Endodermal cell (in vitro differentiated cells): ENCODE measurements at regions not wholly inside any gene's neighbourhood (a gene's known extent, or its start where the extent isn't known, plus 50 kb on each side); places are given as distances from the start of the nearest gene placed in this dataset.

Experiments
- DNase-seq: peaks from one replicate; pipeline ENCODE4 v3.0.0-alpha.2; 2017
- H3K27ac ChIP-seq: 2 replicates; pipeline ENCODE4 v1.5.1; 2013; ENCODE audit warnings: mild to moderate bottlenecking, low read depth, low read length, moderate library complexity
- H3K27me3 ChIP-seq: 2 replicates; pipeline ENCODE4 v1.6.1; 2013; ENCODE audit warnings: mild to moderate bottlenecking, low read length, moderate library complexity; ENCODE audit not compliant: insufficient read depth, control insufficient read depth, poor library complexity, severe bottlenecking
- H3K36me3 ChIP-seq: 2 replicates; pipeline ENCODE4 v1.7.0; 2013; ENCODE audit warnings: mild to moderate bottlenecking, low read length, moderate library complexity; ENCODE audit not compliant: control insufficient read depth, insufficient read depth
- H3K4me1 ChIP-seq: one replicate; pipeline ENCODE4 v1.7.0; 2013; ENCODE audit warnings: low read length; ENCODE audit not compliant: control insufficient read depth, insufficient read depth
- H3K4me3 ChIP-seq: 2 replicates; pipeline ENCODE4 v1.5.1; 2013; ENCODE audit warnings: mild to moderate bottlenecking, low read length, moderate library complexity
- H3K9ac ChIP-seq: 2 replicates; pipeline ENCODE4 v1.6.1; 2013; ENCODE audit warnings: mild to moderate bottlenecking, low read length, moderate library complexity; ENCODE audit not compliant: poor library complexity, severe bottlenecking; ENCODE audit errors: extremely low read depth
- H3K9me3 ChIP-seq: 2 replicates; pipeline ENCODE4 v1.6.1; 2013; ENCODE audit warnings: mild to moderate bottlenecking, low read length, moderate library complexity; ENCODE audit not compliant: control insufficient read depth
- H3K27ac Mint-ChIP-seq: 2 replicates; pipeline ENCODE4 v1.8.0; 2020; ENCODE audit warnings: mixed read lengths
- H3K27me3 Mint-ChIP-seq: 2 replicates; pipeline ENCODE4 v1.8.0; 2021; ENCODE audit warnings: mild to moderate bottlenecking, mixed read lengths; ENCODE audit not compliant: insufficient read depth
- H3K36me3 Mint-ChIP-seq: 2 replicates; pipeline ENCODE4 v1.8.0; 2020; ENCODE audit warnings: low read depth, mixed read lengths
- H3K4me1 Mint-ChIP-seq: 2 replicates; pipeline ENCODE4 v1.8.0; 2020; ENCODE audit warnings: mixed read lengths
- H3K4me3 Mint-ChIP-seq: 2 replicates; pipeline ENCODE4 v1.8.0; 2020; ENCODE audit warnings: mild to moderate bottlenecking, moderate library complexity, mixed read lengths
- H3K9me3 Mint-ChIP-seq: 2 replicates; pipeline ENCODE4 v1.8.0; 2020; ENCODE audit warnings: mild to moderate bottlenecking, mixed read lengths
- CTCF ChIP-seq: fragments of 200-600 bp; sonication (generic); conservative IDR thresholded peaks from 2 replicates; pipeline ENCODE4 v1.5.0; 2021; ENCODE audit warnings: antibody characterized with exemption, mild to moderate bottlenecking
- WGBS, 2 experiments: methylation state at CpG; one replicate each; pipeline versions ENCODE4 v1.1.5 to v1.1.7; 2013; ENCODE audit warnings: missing lambda C conversion rate in 2 of 2, mixed read lengths in 1 of 2; ENCODE audit not compliant: insufficient coverage in 1 of 2, insufficient read length in 1 of 2; 5-methylcytosine and 5-hydroxymethylcytosine counted together

GRCh38 chr11:129249351-129249750, 57.2 kb upstream of the ARHGAP32 start:
- H3K27me3 Mint-ChIP-seq, result no peaks in the 10 kb centered on the region
- H3K4me1 Mint-ChIP-seq, result peaks cover 48% of the 10 kb centered on the region
- H3K4me3 ChIP-seq, result no peak overlapping the region
- H3K36me3 ChIP-seq, result peaks cover 3% of the 10 kb centered on the region
- no peaks in the 10 kb centered on the region for H3K27me3 ChIP-seq
- no peak overlapping the region for H3K9ac ChIP-seq
- H3K9me3 ChIP-seq, result no peaks in the 10 kb centered on the region
- WGBS, 2 experiments, result 80 to 88% methylated on average over 1 to 4 of the region's 4 CpGs
- H3K4me1 ChIP-seq, result peaks cover 27% of the 10 kb centered on the region
- no peak overlapping the region for H3K27ac Mint-ChIP-seq
- H3K27ac ChIP-seq, result no peak overlapping the region
- DNase-seq, result no peak
- H3K36me3 Mint-ChIP-seq, result peaks cover 6% of the 10 kb centered on the region
- TF ChIP-seq CTCF, result no peak
- H3K9me3 Mint-ChIP-seq, result no peaks in the 10 kb centered on the region
- no peak overlapping the region for H3K4me3 Mint-ChIP-seq

GRCh38 chr11:129248618-129249017, 56.5 kb upstream of the ARHGAP32 start:
- H3K4me3 Mint-ChIP-seq, result no peak overlapping the region
- TF ChIP-seq CTCF, result no peak
- H3K4me1 ChIP-seq, result peaks cover 22% of the 10 kb centered on the region
- peaks cover under 1% of the 10 kb centered on the region for H3K9me3 Mint-ChIP-seq
- no peaks in the 10 kb centered on the region for H3K27me3 ChIP-seq
- H3K4me3 ChIP-seq, result no peak overlapping the region
- WGBS, 2 experiments, result 73 to 100% methylated on average over 1 to 3 of the region's 4 CpGs
- H3K9me3 ChIP-seq, result no peaks in the 10 kb centered on the region
- H3K27ac ChIP-seq, result no peak overlapping the region
- DNase-seq, result no peak
- H3K4me1 Mint-ChIP-seq, result peaks cover 43% of the 10 kb centered on the region
- no peak overlapping the region for H3K9ac ChIP-seq
- no peaks in the 10 kb centered on the region for H3K27me3 Mint-ChIP-seq
- no peak overlapping the region for H3K27ac Mint-ChIP-seq
- peaks cover 3% of the 10 kb centered on the region for H3K36me3 ChIP-seq
- H3K36me3 Mint-ChIP-seq, result peaks cover 6% of the 10 kb centered on the region

GRCh38 chr11:129247135-129247534, 55.0 kb upstream of the ARHGAP32 start:
- 92% methylated on average over 1 of the region's 1 CpG; no CpG with 5 or more reads in 1 of the 2 experiments for WGBS, 2 experiments
- H3K4me1 ChIP-seq, result peaks cover 9% of the 10 kb centered on the region
- no peak overlapping the region for H3K27ac ChIP-seq

More at GRCh38 chr11:129247135-129247534, 55.0 kb upstream of the ARHGAP32 start:
- H3K36me3 Mint-ChIP-seq, result peaks cover 10% of the 10 kb centered on the region
- no peak overlapping the region for H3K27ac Mint-ChIP-seq
- Histone ChIP-seq H3K9me3 (no peaks in the 10 kb centered on the region), H3K9ac (no peak overlapping the region), H3K4me3 (no peak overlapping the region), H3K27me3 (no peaks in the 10 kb centered on the region), H3K36me3 (peaks cover 3% of the 10 kb centered on the region)
- no peak overlapping the region for H3K4me3 Mint-ChIP-seq
- no peak for DNase-seq
- H3K4me1 Mint-ChIP-seq, result peaks cover 32% of the 10 kb centered on the region
- H3K9me3 Mint-ChIP-seq, result peaks cover 1% of the 10 kb centered on the region
- no peaks in the 10 kb centered on the region for H3K27me3 Mint-ChIP-seq
- TF ChIP-seq CTCF, result no peak
